SK-N-SH treated with all-trans-retinoic acid at 6 μM for 48 hours (cell line): ENCODE measurements at regions not wholly inside any gene's neighbourhood (a gene's known extent, or its start where the extent isn't known, plus 50 kb on each side); places are given as distances from the start of the nearest gene placed in this dataset.

Experiments
- ATAC-seq: fragments of 200-7000 bp; cut with Tn5 transposase; 3 replicates; pipeline ENCODE4 v1.9.1; 2020; ENCODE audit warnings: mild to moderate bottlenecking, moderate library complexity
- ARNTL ChIP-seq: fragments of 450-650 bp; formaldehyde crosslinking; IDR thresholded peaks from 2 replicates; pipeline ENCODE4 v1.5.0; 2020; ENCODE audit warnings: low read depth, mild to moderate bottlenecking, moderate library complexity, borderline replicate concordance
- BACH2 ChIP-seq: fragments of 250-450 bp; sonication (Bioruptor Pico); IDR thresholded peaks from 2 replicates; pipeline ENCODE4 v1.9.0; 2021; ENCODE audit warnings: mild to moderate bottlenecking, borderline replicate concordance
- CREB5 ChIP-seq: fragments of 250-450 bp; sonication (Bioruptor Pico); IDR thresholded peaks from 2 replicates; pipeline ENCODE4 v1.5.1; 2020; ENCODE audit warnings: low read depth, mild to moderate bottlenecking, moderate library complexity
- ESRRG ChIP-seq: fragments of 250-450 bp; sonication (Bioruptor Pico); IDR thresholded peaks from 2 replicates; pipeline ENCODE4 v1.6.1; 2021; ENCODE audit warnings: mild to moderate bottlenecking
- GLIS3 ChIP-seq: fragments of 250-450 bp; sonication (Bioruptor Pico); IDR thresholded peaks from 2 replicates; pipeline ENCODE4 v1.5.0; 2020; ENCODE audit warnings: mild to moderate bottlenecking, moderate library complexity
- ISL1 ChIP-seq: fragments of 250-450 bp; sonication (Bioruptor Pico); IDR thresholded peaks from 2 replicates; pipeline ENCODE4 v2.1.2; 2022; ENCODE audit warnings: mild to moderate bottlenecking, moderate library complexity
- OSR1 ChIP-seq: fragments of 250-450 bp; sonication (Bioruptor Pico); IDR thresholded peaks from 2 replicates; pipeline ENCODE4 v1.8.0; 2022; ENCODE audit warnings: moderate library complexity, mild to moderate bottlenecking, inconsistent platforms
- PATZ1 ChIP-seq: fragments of 250-450 bp; sonication (Bioruptor Pico); IDR thresholded peaks from 2 replicates; pipeline ENCODE4 v1.8.0; 2020; ENCODE audit warnings: mild to moderate bottlenecking, moderate library complexity, borderline replicate concordance
- POU6F1 ChIP-seq: fragments of 250-450 bp; sonication (Bioruptor Pico); IDR thresholded peaks from 2 replicates; pipeline ENCODE4 v1.8.0; 2021; ENCODE audit warnings: low read depth, mild to moderate bottlenecking, moderate library complexity, borderline replicate concordance
- PPARA ChIP-seq: fragments of 250-450 bp; sonication (Bioruptor Pico); IDR thresholded peaks from 2 replicates; pipeline ENCODE4 v1.5.0; 2020; ENCODE audit warnings: mild to moderate bottlenecking, borderline replicate concordance
- TCF4 ChIP-seq: fragments of 250-450 bp; sonication (Bioruptor Pico); IDR thresholded peaks from 2 replicates; pipeline ENCODE4 v1.8.0; 2021; ENCODE audit warnings: mild to moderate bottlenecking, moderate library complexity, borderline replicate concordance
- TOX ChIP-seq: fragments of 250-450 bp; sonication (Bioruptor Pico); IDR thresholded peaks from 2 replicates; pipeline ENCODE4 v1.8.0; 2021; ENCODE audit warnings: mild to moderate bottlenecking, moderate library complexity, borderline replicate concordance
- TSHZ2 ChIP-seq: fragments of 250-450 bp; sonication (Bioruptor Pico); IDR thresholded peaks from 2 replicates; pipeline ENCODE4 v1.5.0; 2020; ENCODE audit warnings: mild to moderate bottlenecking, moderate library complexity
- ZC3H10 ChIP-seq: fragments of 250-450 bp; sonication (Bioruptor Pico); IDR thresholded peaks from 2 replicates; pipeline ENCODE4 v1.5.1; 2021; ENCODE audit warnings: mild to moderate bottlenecking, moderate library complexity
- ZFP3 ChIP-seq: fragments of 250-450 bp; sonication (Bioruptor Pico); IDR thresholded peaks from 2 replicates; pipeline ENCODE4 v1.5.0; 2020; ENCODE audit warnings: mild to moderate bottlenecking, moderate library complexity
- ZFP30 ChIP-seq: fragments of 450-650 bp; formaldehyde crosslinking; IDR thresholded peaks from 2 replicates; pipeline ENCODE4 v1.5.0; 2022; ENCODE audit warnings: mild to moderate bottlenecking, moderate library complexity
- ZNF565 ChIP-seq: fragments of 450-650 bp; formaldehyde crosslinking; conservative IDR thresholded peaks from 2 replicates; pipeline ENCODE4 v1.5.0; 2020; ENCODE audit warnings: low read depth, mild to moderate bottlenecking, moderate library complexity
- ZNF70 ChIP-seq: fragments of 450-650 bp; formaldehyde crosslinking; IDR thresholded peaks from 2 replicates; pipeline ENCODE4 v1.5.0; 2020; ENCODE audit warnings: mild to moderate bottlenecking, moderate library complexity
- ZNF8 ChIP-seq: fragments of 450-650 bp; formaldehyde crosslinking; IDR thresholded peaks from 2 replicates; pipeline ENCODE4 v1.5.0; 2020; ENCODE audit warnings: mild to moderate bottlenecking, moderate library complexity

GRCh38 chr6:1228754-1229191 is 83.1 kb upstream of the FOXQ1 start:
- TF ChIP-seq PPARA (no peak), BACH2 (no peak), TSHZ2 (CRISPR knock-in tag) (no peak), ARNTL (CRISPR knock-in tag) (no peak), ZNF565 (CRISPR knock-in tag) (no peak), OSR1 (no peak), POU6F1 (no peak), ZFP30 (no peak), ZFP3 (CRISPR knock-in tag) (no peak), ZNF70 (CRISPR knock-in tag) (no peak), TOX (no peak), ESRRG (CRISPR knock-in tag) (no peak), CREB5 (CRISPR knock-in tag) (no peak), ZNF8 (CRISPR knock-in tag) (no peak), TCF4 (CRISPR knock-in tag) (no peak), ZC3H10 (CRISPR knock-in tag) (no peak), PATZ1 (CRISPR knock-in tag) (no peak)
- ATAC-seq = no peak

GRCh38 chr6:1227935-1228753 is 83.8 kb upstream of the FOXQ1 start:
- TF ChIP-seq ISL1 (CRISPR knock-in tag) (no peak), PATZ1 (CRISPR knock-in tag) (no peak), ZNF565 (CRISPR knock-in tag) (no peak), ARNTL (CRISPR knock-in tag) (no peak)
- TF ChIP-seq, all 23 proteins: peak for 0
- no peak for ATAC-seq

DNA sequence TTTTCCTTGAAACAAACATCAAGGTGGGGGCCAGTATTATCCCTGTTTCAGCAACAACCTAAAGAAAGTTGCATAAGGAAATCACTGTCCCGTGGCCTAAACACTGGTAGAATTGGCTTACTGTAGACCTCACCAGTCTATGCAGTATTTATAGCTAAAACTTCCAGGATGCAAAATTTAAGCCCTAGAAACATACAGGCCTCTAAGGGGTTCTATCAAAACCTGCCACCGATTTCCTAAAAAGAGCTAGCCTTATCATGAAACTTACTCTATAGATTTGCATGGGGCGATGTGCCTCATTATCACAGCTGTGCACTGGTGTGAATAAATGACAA is 84.3 kb upstream of the FOXQ1 start:
- no peak for ATAC-seq
- TF ChIP-seq PPARA = no peak
- TF ChIP-seq ZNF565 (CRISPR knock-in tag) = no peak
- TF ChIP-seq ZFP30 = no peak
- TF ChIP-seq BACH2 = no peak
- no peak for TF ChIP-seq TCF4 (CRISPR knock-in tag)
- TF ChIP-seq ZNF8 (CRISPR knock-in tag) = no peak
- TF ChIP-seq ESRRG (CRISPR knock-in tag) = no peak
- TF ChIP-seq GLIS3 (CRISPR knock-in tag) = no peak
- TF ChIP-seq TSHZ2 (CRISPR knock-in tag) = no peak
